IMR-90 (cell line): ENCODE measurements at regions not wholly inside any gene's neighbourhood (a gene's known extent, or its start where the extent isn't known, plus 50 kb on each side); places are given as distances from the start of the nearest gene placed in this dataset.

Experiments used
- ATAC-seq: fragments of 200-7000 bp; cut with Tn5 transposase; 2 replicates; pipeline ENCODE4 v1.9.1; 2020; ENCODE audit warnings: low read depth, mild to moderate bottlenecking, moderate library complexity
- BruUV-seq: library from RNA; stranded (reverse); fragments of 400-500 nt; replicated peaks from 2 replicates; lab custom pipeline; 2021; lab: Mats Ljungman, UMichigan
- CTCF ChIA-PET: fragments of 300-600 bp; formaldehyde crosslinking; extraction: SDS; loops from one replicate; lab custom pipeline; 2021; ENCODE audit warnings: antibody characterized with exemption; lab: Yijun Ruan, JAX
- POLR2A ChIA-PET: fragments of 300-600 bp; sonication (Branson Sonifier 250); formaldehyde crosslinking; loops from one replicate; lab custom pipeline; 2022; ENCODE audit warnings: antibody characterized with exemption; ENCODE audit not compliant: unreplicated experiment; lab: Charles Lee
- DNase-seq: peaks from one replicate; pipeline ENCODE4 v3.0.0; 2013
- H2AFZ ChIP-seq: replicated peaks from 2 replicates; pipeline ENCODE3; 2013; ENCODE audit warnings: low read length, mild to moderate bottlenecking; ENCODE audit not compliant: poor library complexity
- H2AK5ac ChIP-seq: 2 replicates; pipeline ENCODE4 v1.6.1; 2013; ENCODE audit warnings: low read depth, low read length, inconsistent platforms
- H2AK9ac ChIP-seq: replicated peaks from 2 replicates; pipeline ENCODE3; 2013; ENCODE audit warnings: mild to moderate bottlenecking, low read depth, low read length, moderate library complexity; ENCODE audit not compliant: poor library complexity
- H2BK120ac ChIP-seq: 2 replicates; pipeline ENCODE4 v1.6.1; 2013; ENCODE audit warnings: low read depth, low read length, inconsistent platforms
- H2BK15ac ChIP-seq: 3 replicates; pipeline ENCODE4 v1.6.1; 2013; ENCODE audit warnings: low read depth, low read length, inconsistent platforms
- H2BK20ac ChIP-seq: 2 replicates; pipeline ENCODE4 v1.6.1; 2013; ENCODE audit warnings: low read depth, mild to moderate bottlenecking, inconsistent platforms, low read length, moderate library complexity
- H2BK5ac ChIP-seq: 2 replicates; pipeline ENCODE4 v1.6.1; 2013; ENCODE audit warnings: mild to moderate bottlenecking, low read depth, low read length, inconsistent platforms; ENCODE audit not compliant: poor library complexity, severe bottlenecking
- H3K14ac ChIP-seq: replicated peaks from 2 replicates; pipeline ENCODE4 v1.6.1; 2013; ENCODE audit warnings: low read depth, low read length, inconsistent platforms
- H3K18ac ChIP-seq: 2 replicates; pipeline ENCODE4 v1.6.1; 2013; ENCODE audit warnings: low read depth, low read length, control low read depth
- H3K23ac ChIP-seq: 2 replicates; pipeline ENCODE4 v1.6.1; 2013; ENCODE audit warnings: low read depth, low read length, inconsistent platforms
- H3K27ac ChIP-seq: 2 replicates; pipeline ENCODE4 v1.5.1; 2013; ENCODE audit warnings: mild to moderate bottlenecking, control low read depth, low read length; ENCODE audit not compliant: insufficient read depth
- H3K27me3 ChIP-seq: 2 replicates; pipeline ENCODE4 v1.6.1; 2013; ENCODE audit warnings: low read length; ENCODE audit not compliant: control insufficient read depth, insufficient read depth
- H3K36me3 ChIP-seq: 2 replicates; pipeline ENCODE4 v1.6.1; 2013; ENCODE audit warnings: low read length, mixed read lengths; ENCODE audit not compliant: control insufficient read depth, insufficient read depth
- H3K4ac ChIP-seq: 2 replicates; pipeline ENCODE4 v1.6.1; 2013; ENCODE audit warnings: low read depth, low read length, inconsistent platforms
- H3K4me1 ChIP-seq: 2 replicates; pipeline ENCODE4 v1.6.1; 2013; ENCODE audit warnings: low read length, mixed read lengths; ENCODE audit not compliant: control insufficient read depth, insufficient read depth
- H3K4me2 ChIP-seq: 2 replicates; pipeline ENCODE4 v1.6.1; 2013; ENCODE audit warnings: low read depth, mild to moderate bottlenecking, control low read depth, low read length, moderate library complexity
- H3K4me3 ChIP-seq: 2 replicates; pipeline ENCODE4 v1.5.1; 2013; ENCODE audit warnings: low read depth, mild to moderate bottlenecking, control low read depth, low read length, moderate library complexity; ENCODE audit not compliant: insufficient read depth
- H3K56ac ChIP-seq: 2 replicates; pipeline ENCODE4 v1.6.1; 2013; ENCODE audit warnings: low read length, inconsistent platforms; ENCODE audit not compliant: insufficient read depth; ENCODE audit errors: extremely low read depth
- H3K79me1 ChIP-seq, 2 experiments: 2 replicates each; pipeline ENCODE4 v1.6.1; 2013; ENCODE audit warnings: low read length in 2 of 2, inconsistent platforms in 1 of 2, low read depth in 1 of 2
- H3K9ac ChIP-seq: 2 replicates; pipeline ENCODE4 v1.6.1; 2013; ENCODE audit warnings: low read depth, low read length, control low read depth
- H3K9me1 ChIP-seq: 2 replicates; pipeline ENCODE4 v1.6.1; 2013; ENCODE audit warnings: low read length, inconsistent platforms; ENCODE audit not compliant: insufficient read depth
- H3K9me3 ChIP-seq: 2 replicates; pipeline ENCODE4 v1.6.1; 2013; ENCODE audit warnings: low read length; ENCODE audit not compliant: control insufficient read depth, insufficient read depth
- H4K20me1 ChIP-seq: 2 replicates; pipeline ENCODE4 v1.6.1; 2013; ENCODE audit warnings: low read length, inconsistent platforms; ENCODE audit not compliant: insufficient read depth
- H4K5ac ChIP-seq: 2 replicates; pipeline ENCODE4 v1.6.1; 2013; ENCODE audit warnings: mild to moderate bottlenecking, low read depth, low read length, control low read depth
- H4K8ac ChIP-seq, 2 experiments: 2 replicates each; pipeline ENCODE4 v1.6.1; 2013; ENCODE audit warnings: low read depth in 2 of 2, low read length in 2 of 2, control low read depth in 1 of 2, inconsistent platforms in 1 of 2
- H4K91ac ChIP-seq: 2 replicates; pipeline ENCODE4 v1.6.1; 2013; ENCODE audit warnings: low read depth, low read length, inconsistent platforms; ENCODE audit not compliant: insufficient read depth
- BHLHE40 ChIP-seq: fragments of 150-350 bp; IDR thresholded peaks from 2 replicates; pipeline ENCODE4 v1.6.1; 2016; ENCODE audit warnings: mild to moderate bottlenecking, low read depth, low read length
- CEBPB ChIP-seq: IDR thresholded peaks from 2 replicates; pipeline ENCODE4 v1.6.1; 2012; ENCODE audit warnings: low read depth, low read length, improper control_type of control experiment
- MAZ ChIP-seq: IDR thresholded peaks from 2 replicates; pipeline ENCODE4 v1.6.1; 2012; ENCODE audit warnings: low read depth, mild to moderate bottlenecking, low read length, improper control_type of control experiment, moderate library complexity, borderline replicate concordance
- RCOR1 ChIP-seq: IDR thresholded peaks from 2 replicates; pipeline ENCODE4 v1.6.1; 2012; ENCODE audit warnings: mild to moderate bottlenecking, low read length, improper control_type of control experiment; ENCODE audit not compliant: insufficient replicate concordance
- WGBS, 2 experiments: methylation state at CpG; one replicate each; pipeline versions ENCODE4 v1.1.5 to v1.1.7; 2013; ENCODE audit warnings: missing lambda C conversion rate in 2 of 2; ENCODE audit not compliant: insufficient read length in 1 of 2; ENCODE audit errors: extremely low coverage in 2 of 2; 5-methylcytosine and 5-hydroxymethylcytosine counted together
- dilution Hi-C: fragments of 300-500 bp; cut with HindIII; formaldehyde crosslinking; loops from one replicate; pipeline ENCODE4 v1.14.3; 2018; ENCODE audit warnings: low sequenced_read_pairs; ENCODE audit not compliant: unreplicated experiment
- in situ Hi-C: fragments of 300-500 bp; cut with MboI; formaldehyde crosslinking; loops from 3 replicates; pipeline ENCODE4 v1.14.3; 2019; ENCODE audit warnings: low sequenced_read_pairs, inconsistent platforms, mixed read lengths
- intact Hi-C: fragments of 100-400 bp; cut with micrococcal nuclease; formaldehyde crosslinking; loops from 2 replicates; pipeline ENCODE4 v1.10.0; 2022

- H3K27ac ChIP-seq, result no peak overlapping the region
- no peaks in the 10 kb centered on the region for H3K9me1 ChIP-seq
- H3K4ac ChIP-seq, result no peak overlapping the region
- H2AFZ ChIP-seq, result no peak overlapping the region
- H2BK20ac ChIP-seq, result no peak overlapping the region
- H3K4me3 ChIP-seq, result no peak overlapping the region
- no peak overlapping the region for H3K56ac ChIP-seq
- DNase-seq (no peak), ATAC-seq (no peak)
- H2BK5ac ChIP-seq, result no peak overlapping the region
- peaks cover 7% of the 10 kb centered on the region for H3K9me3 ChIP-seq
- H2AK9ac ChIP-seq, result no peak overlapping the region
- TF ChIP-seq RCOR1 (no peak), MAZ (no peak), CEBPB (no peak), BHLHE40 (no peak)
- in situ Hi-C loops (no loop called here), dilution Hi-C loops (no loop called here), intact Hi-C loops (no loop called here)
- H3K9ac ChIP-seq, result no peak overlapping the region
- no peak overlapping the region for H4K91ac ChIP-seq
- no peak overlapping the region for H2BK15ac ChIP-seq
- H4K20me1 ChIP-seq, result no peaks in the 10 kb centered on the region
- WGBS, 2 experiments, result no CpG with 5 or more reads among the region's 3 CpGs
- no peak overlapping the region for H4K5ac ChIP-seq
- H3K36me3 ChIP-seq, result no peaks in the 10 kb centered on the region
- no peak overlapping the region for H4K8ac ChIP-seq
- no peak overlapping the region for H3K23ac ChIP-seq
- ChIA-PET CTCF (interaction anchor here (0.7 to 1.1 kb wide), 2 partner anchors 8 to 62 kb away, joined by 3 to 5 read pairs; no protein-coding TSS in a partner anchor), POLR2A (no interaction called here)
- H2AK5ac ChIP-seq, result no peak overlapping the region
- BruUV-seq, result no TSS peak
- peaks cover 39% of the 10 kb centered on the region for H3K27me3 ChIP-seq
- H3K79me1 ChIP-seq, result no peaks in the 10 kb centered on the region
- no peak overlapping the region for H3K14ac ChIP-seq
- H3K18ac ChIP-seq, result no peak overlapping the region
- no peak overlapping the region for H2BK120ac ChIP-seq
- peaks cover 2% of the 10 kb centered on the region; the same call in 1 of the 2 replicates for H3K4me1 ChIP-seq
- no peak overlapping the region for H3K4me2 ChIP-seq
These were observed 259.6 kb upstream of the FOXQ1 start for GRCh38 chr6:1052262-1052661.
